ENCODE measurements at regions not wholly inside any gene's neighbourhood (a gene's known extent, or its start where the extent isn't known, plus 50 kb on each side); places are given as distances from the start of the nearest gene placed in this dataset.

- no peak for DNase-seq (ENCODE audit: low read depth in 2 of 2, low spot score in 1 of 2)
Observed at GRCh38 chr20:39378776-39379175, 416.6 kb downstream of the DHX35 start.

GRCh38 chr20:39376788-39377187 is 414.6 kb downstream of the DHX35 start:
- no peak for DNase-seq (ENCODE audit: low read depth in 2 of 2, low spot score in 1 of 2)

- no peak for DNase-seq (ENCODE audit: low read depth in 2 of 2, low spot score in 1 of 2)
Observed at GRCh38 chr20:39364320-39364719, 402.2 kb downstream of the DHX35 start.

GRCh38 chr20:39359981-39360620 is 398.0 kb downstream of the DHX35 start:
- DNase-seq (ENCODE audit: low read depth in 2 of 2, low spot score in 1 of 2), result no peak

- DNase-seq (ENCODE audit: low read depth in 2 of 2, low spot score in 1 of 2), result no peak
Observed at GRCh38 chr20:39358052-39358451, 395.9 kb downstream of the DHX35 start.

- DNase-seq (ENCODE audit: low read depth in 2 of 2, low spot score in 1 of 2), result no peak
Observed at GRCh38 chr20:39356908-39357307, 394.8 kb downstream of the DHX35 start.

GRCh38 chr20:39349240-39349639 is 387.1 kb downstream of the DHX35 start:
- no peak for DNase-seq (ENCODE audit: low read depth in 2 of 2, low spot score in 1 of 2)

GRCh38 chr20:39347626-39348025 is 385.5 kb downstream of the DHX35 start:
- no peak for DNase-seq (ENCODE audit: low read depth in 2 of 2, low spot score in 1 of 2)

GRCh38 chr20:39342463-39342862 is 380.3 kb downstream of the DHX35 start:
- DNase-seq (ENCODE audit: low read depth in 2 of 2, low spot score in 1 of 2), result no peak

- no peak for DNase-seq (ENCODE audit: low read depth in 2 of 2, low spot score in 1 of 2)
Observed at GRCh38 chr20:39338469-39339376, 376.6 kb downstream of the DHX35 start.

- DNase-seq (ENCODE audit: low read depth in 2 of 2, low spot score in 1 of 2), result no peak
Observed at GRCh38 chr20:39333211-39333610, 371.1 kb downstream of the DHX35 start.

GRCh38 chr20:39328347-39328746 is 366.2 kb downstream of the DHX35 start:
- no peak for DNase-seq (ENCODE audit: low read depth in 2 of 2, low spot score in 1 of 2)

- DNase-seq (ENCODE audit: low read depth in 2 of 2, low spot score in 1 of 2), result no peak
Observed at GRCh38 chr20:39326050-39326449, 363.9 kb downstream of the DHX35 start.

GRCh38 chr20:39318911-39319310 is 356.8 kb downstream of the DHX35 start:
- DNase-seq (ENCODE audit: low read depth in 2 of 2, low spot score in 1 of 2), result no peak

- no peak for DNase-seq (ENCODE audit: low read depth in 2 of 2, low spot score in 1 of 2)
Observed at GRCh38 chr20:39312676-39313075, 350.5 kb downstream of the DHX35 start.

- no peak for DNase-seq (ENCODE audit: low read depth in 2 of 2, low spot score in 1 of 2)
Observed at GRCh38 chr20:39311851-39312506, 349.8 kb downstream of the DHX35 start.

GRCh38 chr20:39310363-39310995 is 348.3 kb downstream of the DHX35 start:
- DNase-seq (ENCODE audit: low read depth in 2 of 2, low spot score in 1 of 2), result no peak

- no peak for DNase-seq (ENCODE audit: low read depth in 2 of 2, low spot score in 1 of 2)
Observed at GRCh38 chr20:39309458-39309857, 347.3 kb downstream of the DHX35 start.

GRCh38 chr20:39302312-39302711 is 340.2 kb downstream of the DHX35 start:
- DNase-seq (ENCODE audit: low read depth in 2 of 2, low spot score in 1 of 2), result no peak

GRCh38 chr20:39299783-39300182 is 337.6 kb downstream of the DHX35 start:
- no peak for DNase-seq (ENCODE audit: low read depth in 2 of 2, low spot score in 1 of 2)

Measured in stimulated activated CD8-positive, alpha-beta memory T cell treated with anti-CD3 and anti-CD28 coated beads, Interleukin-4, amount 100 ng/mL, for 4 hours (primary cell).